ENCODE measurements at regions not wholly inside any gene's neighbourhood (a gene's known extent, or its start where the extent isn't known, plus 50 kb on each side); places are given as distances from the start of the nearest gene placed in this dataset.

DNA sequence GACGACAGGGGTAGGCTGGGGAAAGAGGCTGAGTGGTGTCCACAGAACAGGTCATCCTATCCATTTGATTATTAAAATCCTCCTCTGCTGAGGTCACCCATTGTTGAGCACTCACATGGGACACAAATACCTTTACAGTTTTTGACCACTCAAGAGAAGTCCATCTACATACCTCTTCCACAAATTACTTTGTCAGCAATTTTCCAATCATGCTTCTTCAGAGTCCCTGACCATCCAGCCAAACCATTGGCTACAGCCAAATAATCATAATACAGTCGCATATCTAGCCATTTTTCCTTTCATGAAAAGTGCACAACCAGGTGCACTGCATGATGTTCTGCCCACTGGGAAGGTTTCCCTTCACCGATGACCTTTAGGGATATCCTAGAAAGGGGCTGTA, 407.4 kb downstream of the TEX13C start:
- DNase-seq = no peak
- Histone ChIP-seq H3K4me3 (no peak overlapping the region), H3K27ac (no peak overlapping the region), H3K27me3 (no peaks in the 10 kb centered on the region), H3K36me3 (no peaks in the 10 kb centered on the region), H3K4me1 (ENCODE audit: insufficient read depth) (no peaks in the 10 kb centered on the region), H3K9me3 (no peaks in the 10 kb centered on the region)
- intact Hi-C loops (cut with DNase I) = no loop called here
- WGBS, 3 donors = 56 to 75% (median 57%) methylated on average over 3 of the region's 3 CpGs
- TF ChIP-seq, protein P1, sequence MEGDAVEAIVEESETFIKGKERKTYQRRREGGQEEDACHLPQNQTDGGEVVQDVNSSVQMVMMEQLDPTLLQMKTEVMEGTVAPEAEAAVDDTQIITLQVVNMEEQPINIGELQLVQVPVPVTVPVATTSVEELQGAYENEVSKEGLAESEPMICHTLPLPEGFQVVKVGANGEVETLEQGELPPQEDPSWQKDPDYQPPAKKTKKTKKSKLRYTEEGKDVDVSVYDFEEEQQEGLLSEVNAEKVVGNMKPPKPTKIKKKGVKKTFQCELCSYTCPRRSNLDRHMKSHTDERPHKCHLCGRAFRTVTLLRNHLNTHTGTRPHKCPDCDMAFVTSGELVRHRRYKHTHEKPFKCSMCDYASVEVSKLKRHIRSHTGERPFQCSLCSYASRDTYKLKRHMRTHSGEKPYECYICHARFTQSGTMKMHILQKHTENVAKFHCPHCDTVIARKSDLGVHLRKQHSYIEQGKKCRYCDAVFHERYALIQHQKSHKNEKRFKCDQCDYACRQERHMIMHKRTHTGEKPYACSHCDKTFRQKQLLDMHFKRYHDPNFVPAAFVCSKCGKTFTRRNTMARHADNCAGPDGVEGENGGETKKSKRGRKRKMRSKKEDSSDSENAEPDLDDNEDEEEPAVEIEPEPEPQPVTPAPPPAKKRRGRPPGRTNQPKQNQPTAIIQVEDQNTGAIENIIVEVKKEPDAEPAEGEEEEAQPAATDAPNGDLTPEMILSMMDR (IDR thresholded peaks at IDR 0.05) = no peak
- TF ChIP-seq EP300 (IDR thresholded peaks at IDR 0.05) = no peak
- TF ChIP-seq POLR2A (IDR thresholded peaks at IDR 0.05) = no peak

DNA sequence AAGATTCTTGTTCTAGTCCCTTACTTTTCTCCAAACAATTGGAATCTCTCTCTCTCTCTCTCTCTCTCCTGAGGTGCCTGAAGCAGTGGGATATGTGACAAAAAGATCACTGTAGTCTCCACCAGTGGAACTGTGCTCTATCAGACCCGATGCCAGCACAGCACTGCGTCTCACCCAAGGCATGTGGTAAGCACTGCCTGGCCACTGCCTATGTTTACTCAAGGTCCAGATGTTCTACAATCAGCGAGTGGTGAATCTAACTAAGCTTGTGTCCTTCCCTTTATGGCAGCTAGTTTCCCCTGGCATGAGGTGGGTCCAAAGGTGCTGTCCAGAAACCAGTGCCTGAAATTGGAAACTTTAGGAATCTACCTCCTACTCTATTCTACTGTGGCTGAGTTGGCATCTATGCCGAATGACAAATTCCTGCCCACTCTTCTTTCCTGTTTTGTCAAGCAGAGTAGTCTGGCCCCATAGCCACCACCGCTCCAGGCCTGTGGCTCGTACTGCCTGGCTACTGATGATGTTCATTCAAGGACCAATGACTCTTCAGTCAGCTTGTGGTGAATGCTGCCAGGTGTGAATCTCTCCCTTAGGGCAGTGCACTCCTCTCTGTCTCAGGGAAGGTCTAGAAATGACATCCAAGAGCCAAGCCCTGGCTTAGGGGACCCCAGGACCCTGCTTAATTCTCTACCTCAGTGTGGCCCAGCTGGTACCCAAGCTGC, 416.5 kb downstream of the TEX13C start:
- 70 to 73% (median 73%) methylated on average over 6 of the region's 6 CpGs for WGBS, 3 donors
- H3K4me3 ChIP-seq = no peak overlapping the region

DNA sequence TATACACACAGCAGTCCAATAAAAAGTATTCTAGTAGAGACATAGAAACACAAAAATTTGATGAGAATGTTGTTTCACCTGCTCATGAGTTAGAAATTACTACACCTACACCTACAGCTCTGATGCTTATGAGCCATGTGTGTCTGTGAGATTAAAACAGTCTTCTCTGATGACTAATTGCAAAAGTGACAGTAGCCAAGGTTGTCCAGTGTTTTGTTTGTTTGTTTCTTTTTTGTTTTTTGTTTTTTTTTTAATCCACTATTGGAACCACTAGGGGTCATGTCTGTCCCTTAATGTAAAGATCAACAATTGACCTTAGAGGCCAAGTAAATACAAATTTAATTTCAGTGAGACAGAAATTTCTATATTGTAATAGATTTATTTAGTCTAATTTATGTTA, 423.1 kb downstream of the TEX13C start:
- no peaks in the 10 kb centered on the region for H3K27me3 ChIP-seq
- H3K4me1 ChIP-seq (ENCODE audit: insufficient read depth) = no peaks in the 10 kb centered on the region
- TF ChIP-seq EP300 (IDR thresholded peaks at IDR 0.05) (no peak), POLR2A (IDR thresholded peaks at IDR 0.05) (no peak)
- TF ChIP-seq, protein P1 (IDR thresholded peaks at IDR 0.05) = no peak
- no peak overlapping the region for H3K27ac ChIP-seq
- intact Hi-C loops (cut with DNase I) = no loop called here
- H3K36me3 ChIP-seq = no peaks in the 10 kb centered on the region
- H3K9me3 ChIP-seq = no peaks in the 10 kb centered on the region
- H3K4me3 ChIP-seq = no peak overlapping the region
- no peak for DNase-seq

More for the DNA sequence above, 416.5 kb downstream of the TEX13C start:
- intact Hi-C loops (cut with DNase I) = no loop called here
- DNase-seq = no peak
- H3K27me3 ChIP-seq = no peaks in the 10 kb centered on the region
- H3K9me3 ChIP-seq = no peaks in the 10 kb centered on the region
- H3K27ac ChIP-seq = no peak overlapping the region
- H3K4me1 ChIP-seq (ENCODE audit: insufficient read depth) = no peaks in the 10 kb centered on the region
- no peaks in the 10 kb centered on the region for H3K36me3 ChIP-seq
- no peak for TF ChIP-seq POLR2A (IDR thresholded peaks at IDR 0.05)
- TF ChIP-seq EP300 (IDR thresholded peaks at IDR 0.05) = no peak
- TF ChIP-seq, protein P1 (IDR thresholded peaks at IDR 0.05) = no peak

DNA sequence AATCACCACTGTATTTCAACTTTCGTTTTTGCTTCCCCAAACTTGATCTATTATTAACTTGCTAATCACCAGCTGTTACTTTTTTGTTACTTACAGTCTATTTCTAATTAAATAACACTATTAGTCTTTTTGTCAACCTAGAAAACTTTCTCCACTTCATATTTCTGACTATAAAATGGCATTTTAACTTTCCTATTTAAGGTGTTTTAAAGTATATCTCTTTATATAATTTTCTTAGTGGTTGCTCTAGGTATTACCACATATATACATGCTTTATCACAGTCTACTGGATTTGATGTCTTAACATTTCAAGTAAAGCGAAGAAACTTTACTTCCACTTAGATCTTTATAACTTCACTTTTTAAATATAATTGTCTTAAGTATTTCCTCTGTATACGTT, 421.2 kb downstream of the DCAF12L2 start:
- no peak for DNase-seq
- no peaks in the 10 kb centered on the region for H3K27me3 ChIP-seq
- 64 to 70% (median 66%) methylated on average over 3 of the region's 3 CpGs for WGBS, 3 donors
- H3K36me3 ChIP-seq = no peaks in the 10 kb centered on the region
- H3K27ac ChIP-seq = no peak overlapping the region
- intact Hi-C loops (cut with DNase I) = no loop called here
- H3K9me3 ChIP-seq = no peaks in the 10 kb centered on the region
- H3K4me3 ChIP-seq = no peak overlapping the region
- no peak for TF ChIP-seq POLR2A (IDR thresholded peaks at IDR 0.05)
- TF ChIP-seq EP300 (IDR thresholded peaks at IDR 0.05) = no peak
- TF ChIP-seq, protein P1 (IDR thresholded peaks at IDR 0.05) = no peak
- no peaks in the 10 kb centered on the region for H3K4me1 ChIP-seq (ENCODE audit: insufficient read depth)

Measured in ovary (tissue), 7 donors.